Trophoblast cell (in vitro differentiated cells and primary cell): ENCODE measurements at regions not wholly inside any gene's neighbourhood (a gene's known extent, or its start where the extent isn't known, plus 50 kb on each side); places are given as distances from the start of the nearest gene placed in this dataset.
"Not testable (repeated sequence)": the region's sequence is repeated elsewhere in the genome, so short reads cannot be mapped to it uniquely, and the experiment has no call there.

Experiments used
- DNase-seq, 2 donors: peaks; one replicate each; pipeline ENCODE4 v3.0.0-alpha.2; 2016
- H2AFZ ChIP-seq: 2 replicates; pipeline ENCODE4 v1.6.1; 2013; ENCODE audit warnings: low read length, moderate library complexity, mild to moderate bottlenecking; ENCODE audit not compliant: insufficient read depth, poor library complexity
- H2AK5ac ChIP-seq: 2 replicates; pipeline ENCODE4 v1.6.1; 2013; ENCODE audit warnings: mild to moderate bottlenecking, low read length
- H2BK120ac ChIP-seq: 2 replicates; pipeline ENCODE4 v1.6.1; 2013; ENCODE audit warnings: low read length, mild to moderate bottlenecking, moderate library complexity; ENCODE audit not compliant: insufficient read depth, poor library complexity
- H2BK12ac ChIP-seq: 2 replicates; pipeline ENCODE4 v1.6.1; 2013; ENCODE audit warnings: mild to moderate bottlenecking, low read length, moderate library complexity
- H2BK5ac ChIP-seq: 2 replicates; pipeline ENCODE4 v1.6.1; 2013; ENCODE audit warnings: low read length, low read depth, moderate library complexity, mild to moderate bottlenecking; ENCODE audit not compliant: poor library complexity
- H3K14ac ChIP-seq: 2 replicates; pipeline ENCODE4 v1.6.1; 2013; ENCODE audit warnings: mild to moderate bottlenecking, low read length
- H3K18ac ChIP-seq: 2 replicates; pipeline ENCODE4 v1.6.1; 2013; ENCODE audit warnings: mild to moderate bottlenecking, low read length
- H3K23ac ChIP-seq: 2 replicates; pipeline ENCODE4 v1.6.1; 2013; ENCODE audit warnings: low read length
- H3K27ac ChIP-seq: 2 replicates; pipeline ENCODE4 v1.5.1; 2013; ENCODE audit warnings: low read depth, mild to moderate bottlenecking, inconsistent platforms, low read length, moderate library complexity
- H3K27me3 ChIP-seq: 2 replicates; pipeline ENCODE4 v1.6.1; 2013; ENCODE audit warnings: inconsistent platforms, mild to moderate bottlenecking, low read length, moderate library complexity; ENCODE audit not compliant: insufficient read depth
- H3K36me3 ChIP-seq, 2 experiments: 1 replicate in 1 of 2; 2 replicates in 1 of 2; pipeline ENCODE4 v1.6.1; 2013; ENCODE audit warnings: low read length in 2 of 2, mild to moderate bottlenecking in 2 of 2, moderate library complexity in 1 of 2; ENCODE audit not compliant: insufficient read depth in 2 of 2, control insufficient read depth in 1 of 2
- H3K4ac ChIP-seq: 2 replicates; pipeline ENCODE4 v1.6.1; 2013; ENCODE audit warnings: low read depth, mild to moderate bottlenecking, low read length, moderate library complexity
- H3K4me1 ChIP-seq, 2 experiments: 1 replicate in 1 of 2; 2 replicates in 1 of 2; pipeline ENCODE4 v1.6.1; 2013; ENCODE audit warnings: low read length in 2 of 2, mild to moderate bottlenecking in 2 of 2, moderate library complexity in 1 of 2; ENCODE audit not compliant: insufficient read depth in 2 of 2, control insufficient read depth in 1 of 2
- H3K4me2 ChIP-seq: 2 replicates; pipeline ENCODE4 v1.6.1; 2013; ENCODE audit warnings: inconsistent platforms, mild to moderate bottlenecking, low read length, moderate library complexity
- H3K4me3 ChIP-seq: 2 replicates; pipeline ENCODE4 v1.5.1; 2013; ENCODE audit warnings: mild to moderate bottlenecking, low read depth, low read length, inconsistent platforms
- H3K79me1 ChIP-seq: one replicate; pipeline ENCODE4 v1.6.1; 2013; ENCODE audit warnings: low read length
- H3K79me2 ChIP-seq: 2 replicates; pipeline ENCODE4 v1.6.1; 2013; ENCODE audit warnings: low read length, mild to moderate bottlenecking; ENCODE audit not compliant: control insufficient read depth, insufficient read depth, poor library complexity
- H3K9ac ChIP-seq: 2 replicates; pipeline ENCODE4 v1.6.1; 2013; ENCODE audit warnings: mild to moderate bottlenecking, low read length
- H3K9me3 ChIP-seq: 2 replicates; pipeline ENCODE4 v1.6.1; 2013; ENCODE audit warnings: low read depth, mild to moderate bottlenecking, control low read depth, inconsistent platforms, low read length; ENCODE audit not compliant: insufficient read depth
- H4K12ac ChIP-seq: 2 replicates; pipeline ENCODE4 v1.6.1; 2013; ENCODE audit warnings: low read depth, mild to moderate bottlenecking, low read length, moderate library complexity
- H4K8ac ChIP-seq: 2 replicates; pipeline ENCODE4 v1.6.1; 2013; ENCODE audit warnings: low read depth, mild to moderate bottlenecking, low read length, moderate library complexity
- H4K91ac ChIP-seq: one replicate; pipeline ENCODE4 v1.6.1; 2013; ENCODE audit warnings: low read depth, mild to moderate bottlenecking, low read length, moderate library complexity
- WGBS: extraction: QIAGEN DNeasy Blood & Tissue Kit; methylation state at CpG from one replicate; pipeline ENCODE4 v1.1.7; 2013; ENCODE audit warnings: missing lambda C conversion rate; ENCODE audit not compliant: insufficient read length, insufficient coverage; ENCODE audit errors: extremely low coverage; 5-methylcytosine and 5-hydroxymethylcytosine counted together

- H2BK120ac ChIP-seq, DNase-seq, H3K4me1 ChIP-seq, H3K18ac ChIP-seq, H3K14ac ChIP-seq, H3K79me1 ChIP-seq, H2AK5ac ChIP-seq, H3K27ac ChIP-seq, H3K4ac ChIP-seq, H3K9ac ChIP-seq, H3K79me2 ChIP-seq, H3K23ac ChIP-seq, H2AFZ ChIP-seq, H3K4me3 ChIP-seq, H2BK5ac ChIP-seq, H3K27me3 ChIP-seq, H4K12ac ChIP-seq, H3K36me3 ChIP-seq, H2BK12ac ChIP-seq, H3K4me2 ChIP-seq, H4K91ac ChIP-seq, H4K8ac ChIP-seq, H3K9me3 ChIP-seq: not testable (repeated sequence)
- no CpG with 5 or more reads among the region's 6 CpGs for WGBS
These were observed 1504.0 kb downstream of the UQCRFS1 start for GRCh38 chr19:27708986-27709385.

- not testable (repeated sequence) for H2BK5ac ChIP-seq, H3K4me3 ChIP-seq, H2BK120ac ChIP-seq, H3K79me1 ChIP-seq, H3K4me1 ChIP-seq, H2AK5ac ChIP-seq, H4K8ac ChIP-seq, H4K91ac ChIP-seq, H2BK12ac ChIP-seq, H3K9ac ChIP-seq, H3K18ac ChIP-seq, H3K23ac ChIP-seq, H3K27ac ChIP-seq, H3K36me3 ChIP-seq, H3K79me2 ChIP-seq, H4K12ac ChIP-seq, H3K4me2 ChIP-seq, H3K14ac ChIP-seq, H3K4ac ChIP-seq, H3K27me3 ChIP-seq, H2AFZ ChIP-seq, H3K9me3 ChIP-seq
- no CpG with 5 or more reads among the region's 3 CpGs for WGBS
- peak in 1 of 2 donors; percentile 9 for DNase-seq
These were observed 1505.9 kb downstream of the UQCRFS1 start for GRCh38 chr19:27707026-27707425.

GRCh38 chr19:27705896-27706295, 1507.1 kb downstream of the UQCRFS1 start:
- no peak overlapping the region for H2AK5ac ChIP-seq
- H2BK12ac ChIP-seq, result no peak overlapping the region
- H3K9me3 ChIP-seq, result peaks cover 7% of the 10 kb centered on the region
- no CpG with 5 or more reads among the region's 6 CpGs for WGBS
- no peaks in the 10 kb centered on the region for H3K27me3 ChIP-seq
- no peak overlapping the region for H3K14ac ChIP-seq
- no peak overlapping the region for H3K27ac ChIP-seq
- H4K91ac ChIP-seq, result no peak overlapping the region
- H3K36me3 ChIP-seq, result no peaks in the 10 kb centered on the region
- no peak overlapping the region for H4K8ac ChIP-seq
- H3K18ac ChIP-seq, result no peak overlapping the region
- H3K79me2 ChIP-seq, result no peaks in the 10 kb centered on the region
- peak in 1 of 2 donors; percentile 36 for DNase-seq
- H3K4me2 ChIP-seq, result no peak overlapping the region
- no peaks in the 10 kb centered on the region for H3K4me1 ChIP-seq
- no peaks in the 10 kb centered on the region for H3K79me1 ChIP-seq
- H3K9ac ChIP-seq, result no peak overlapping the region
- H2BK120ac ChIP-seq, result no peak overlapping the region
- no peak overlapping the region for H2AFZ ChIP-seq
- no peak overlapping the region for H3K23ac ChIP-seq
- H3K4ac ChIP-seq, result no peak overlapping the region
- H4K12ac ChIP-seq, result no peak overlapping the region
- no peak overlapping the region for H2BK5ac ChIP-seq
- H3K4me3 ChIP-seq, result no peak overlapping the region

- Histone ChIP-seq H2BK5ac (no peak overlapping the region), H3K4me1 (no peaks in the 10 kb centered on the region), H3K79me1 (no peaks in the 10 kb centered on the region), H2BK12ac (no peak overlapping the region), H3K4me2 (no peak overlapping the region), H3K23ac (no peak overlapping the region), H2AK5ac (no peak overlapping the region), H4K12ac (no peak overlapping the region), H2AFZ (no peak overlapping the region), H3K27me3 (no peaks in the 10 kb centered on the region), H3K4me3 (no peak overlapping the region), H3K4ac (no peak overlapping the region), H3K27ac (no peak overlapping the region), H4K91ac (no peak overlapping the region), H4K8ac (no peak overlapping the region), H3K9me3 (peaks cover 12% of the 10 kb centered on the region), H3K9ac (no peak overlapping the region), H3K14ac (no peak overlapping the region), H2BK120ac (no peak overlapping the region), H3K36me3 (no peaks in the 10 kb centered on the region), H3K18ac (no peak overlapping the region), H3K79me2 (no peaks in the 10 kb centered on the region)
- DNase-seq, result no peak
- no CpG with 5 or more reads among the region's 3 CpGs for WGBS
These were observed 1518.4 kb downstream of the UQCRFS1 start for GRCh38 chr19:27694361-27695055.
